BE2C (cell line): ENCODE measurements at regions not wholly inside any gene's neighbourhood (a gene's known extent, or its start where the extent isn't known, plus 50 kb on each side); places are given as distances from the start of the nearest gene placed in this dataset.
"Not testable (repeated sequence)": the region's sequence is repeated elsewhere in the genome, so short reads cannot be mapped to it uniquely, and the experiment has no call there.

ENCODE experiments used
- DNase-seq: peaks from one replicate; pipeline ENCODE4 v3.0.0-alpha.2; 2020
- H3K27me3 ChIP-seq: fragments of 250-450 bp; sonication (Bioruptor Pico); 2 replicates; pipeline ENCODE4 v1.5.1; 2020; ENCODE audit warnings: mild to moderate bottlenecking
- H3K36me3 ChIP-seq: fragments of 250-450 bp; sonication (Bioruptor Pico); 2 replicates; pipeline ENCODE4 v1.5.1; 2020; ENCODE audit warnings: mild to moderate bottlenecking
- H3K4me1 ChIP-seq: fragments of 250-450 bp; sonication (Bioruptor Pico); 2 replicates; pipeline ENCODE4 v1.5.1; 2020
- H3K4me3 ChIP-seq: 2 replicates; pipeline ENCODE4 v1.5.1; 2011; ENCODE audit warnings: low read depth, low read length
- H3K9me3 ChIP-seq: fragments of 250-450 bp; sonication (Bioruptor Pico); 2 replicates; pipeline ENCODE4 v1.5.1; 2020
- TF ChIP-seq, protein P1 (sequence below): IDR thresholded peaks from 2 replicates; pipeline ENCODE4 v1.5.1; 2012; ENCODE audit warnings: mild to moderate bottlenecking, low read depth, low read length

DNA sequence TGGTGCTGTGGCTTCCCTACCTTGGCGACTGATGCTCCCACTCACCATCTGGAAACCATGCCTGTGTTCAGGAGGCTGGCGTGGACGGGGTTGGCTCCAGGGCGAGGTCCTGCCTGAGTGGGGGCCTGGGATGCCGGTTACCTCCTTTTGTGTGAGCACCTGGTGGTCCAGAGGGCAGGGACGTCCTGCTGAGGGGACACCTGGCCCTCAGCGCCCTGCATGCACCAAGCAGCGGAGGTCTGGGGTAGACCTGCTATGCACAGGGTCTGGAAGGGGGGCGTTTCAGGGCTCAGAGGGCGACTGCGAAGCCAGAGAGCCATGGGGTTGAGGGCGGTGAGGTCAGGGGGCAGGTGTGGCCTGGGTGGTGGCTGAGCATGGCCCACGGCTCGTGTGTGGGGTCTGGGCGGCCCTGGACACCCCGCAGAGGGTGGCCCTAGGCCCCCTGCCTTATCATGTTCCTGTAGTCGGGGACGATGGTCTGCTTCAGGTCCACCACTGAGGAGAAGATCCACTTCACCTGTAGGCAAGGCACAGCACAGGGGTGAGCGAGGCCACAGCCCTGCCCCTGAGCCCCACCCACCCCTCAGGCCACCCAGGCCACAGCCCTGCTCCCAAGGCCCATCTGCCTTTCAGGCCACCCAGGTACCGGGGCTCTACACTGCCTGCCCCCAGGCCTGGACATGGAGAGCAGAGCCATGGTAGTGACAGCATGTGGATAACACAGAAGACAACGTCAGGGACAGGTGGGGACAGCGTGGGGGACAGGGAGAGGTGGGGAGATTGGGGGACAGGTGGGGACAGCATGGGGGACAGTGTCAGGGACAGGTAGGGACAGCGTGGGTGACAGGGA lies 95.3 kb downstream of the TMEM121 start:
- not testable (repeated sequence) for H3K4me3 ChIP-seq, H3K4me1 ChIP-seq, H3K27me3 ChIP-seq, H3K36me3 ChIP-seq, DNase-seq, H3K9me3 ChIP-seq

DNA sequence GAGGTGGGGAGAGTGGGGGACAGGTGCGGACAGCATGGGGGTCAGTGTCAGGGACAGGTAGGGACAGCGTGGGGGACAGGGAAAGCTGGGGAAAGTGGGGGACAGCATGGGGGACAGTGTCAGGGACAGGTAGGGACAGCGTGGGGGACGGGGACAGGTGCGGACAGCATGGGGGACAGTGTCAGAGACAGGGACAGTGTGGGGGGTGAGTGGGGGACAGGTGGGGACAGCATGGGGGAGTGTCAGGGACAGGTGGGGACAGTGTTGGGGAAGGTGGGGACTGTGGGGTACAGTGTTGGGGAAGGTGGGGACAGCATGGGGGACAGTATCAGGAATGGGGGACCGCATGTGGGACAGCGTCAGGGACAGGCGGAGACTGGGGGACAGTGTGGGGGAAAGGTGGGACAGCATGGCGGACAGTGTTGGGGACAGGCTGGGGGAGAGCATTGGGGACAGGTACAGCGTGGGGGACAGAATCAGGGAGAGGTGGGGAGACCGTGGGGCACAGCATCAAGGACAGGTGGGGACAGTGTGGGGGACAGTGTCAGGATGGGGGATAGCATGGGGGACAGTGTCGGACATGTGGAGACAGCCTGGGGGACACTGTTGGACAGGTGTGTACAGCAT lies 96.1 kb downstream of the TMEM121 start:
- Histone ChIP-seq H3K4me1 (no peaks in the 10 kb centered on the region), H3K4me3 (no peak overlapping the region), H3K27me3 (peaks cover 4% of the 10 kb centered on the region; the same call in 1 of the 2 replicates), H3K36me3 (no peaks in the 10 kb centered on the region), H3K9me3 (no peaks in the 10 kb centered on the region; the same call in 1 of the 2 replicates)
- DNase-seq, result no peak
- TF ChIP-seq, protein P1, sequence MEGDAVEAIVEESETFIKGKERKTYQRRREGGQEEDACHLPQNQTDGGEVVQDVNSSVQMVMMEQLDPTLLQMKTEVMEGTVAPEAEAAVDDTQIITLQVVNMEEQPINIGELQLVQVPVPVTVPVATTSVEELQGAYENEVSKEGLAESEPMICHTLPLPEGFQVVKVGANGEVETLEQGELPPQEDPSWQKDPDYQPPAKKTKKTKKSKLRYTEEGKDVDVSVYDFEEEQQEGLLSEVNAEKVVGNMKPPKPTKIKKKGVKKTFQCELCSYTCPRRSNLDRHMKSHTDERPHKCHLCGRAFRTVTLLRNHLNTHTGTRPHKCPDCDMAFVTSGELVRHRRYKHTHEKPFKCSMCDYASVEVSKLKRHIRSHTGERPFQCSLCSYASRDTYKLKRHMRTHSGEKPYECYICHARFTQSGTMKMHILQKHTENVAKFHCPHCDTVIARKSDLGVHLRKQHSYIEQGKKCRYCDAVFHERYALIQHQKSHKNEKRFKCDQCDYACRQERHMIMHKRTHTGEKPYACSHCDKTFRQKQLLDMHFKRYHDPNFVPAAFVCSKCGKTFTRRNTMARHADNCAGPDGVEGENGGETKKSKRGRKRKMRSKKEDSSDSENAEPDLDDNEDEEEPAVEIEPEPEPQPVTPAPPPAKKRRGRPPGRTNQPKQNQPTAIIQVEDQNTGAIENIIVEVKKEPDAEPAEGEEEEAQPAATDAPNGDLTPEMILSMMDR, result no peak

DNA sequence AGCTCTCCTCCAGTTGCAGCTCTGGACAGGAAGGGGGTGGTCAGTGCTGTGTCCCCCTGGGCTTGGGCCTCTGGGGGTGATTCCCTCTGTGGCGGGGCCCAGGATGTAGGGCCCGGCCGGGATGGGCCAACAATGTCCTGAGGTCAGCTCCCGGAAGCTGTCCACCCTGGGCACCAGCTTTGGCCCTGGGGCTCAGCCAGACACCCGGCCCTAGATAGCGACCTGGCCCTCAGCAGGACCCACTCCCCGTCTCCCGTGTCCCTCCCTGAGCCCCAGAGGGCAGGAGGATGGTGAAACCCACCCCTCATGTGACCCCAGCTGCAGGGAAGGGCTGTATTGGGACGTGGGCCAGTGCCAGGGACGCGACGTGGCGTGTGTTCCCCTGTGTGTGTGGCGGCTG lies 96.8 kb downstream of the TMEM121 start:
- H3K36me3 ChIP-seq, DNase-seq, H3K27me3 ChIP-seq, H3K4me3 ChIP-seq, H3K9me3 ChIP-seq, H3K4me1 ChIP-seq: not testable (repeated sequence)

DNA sequence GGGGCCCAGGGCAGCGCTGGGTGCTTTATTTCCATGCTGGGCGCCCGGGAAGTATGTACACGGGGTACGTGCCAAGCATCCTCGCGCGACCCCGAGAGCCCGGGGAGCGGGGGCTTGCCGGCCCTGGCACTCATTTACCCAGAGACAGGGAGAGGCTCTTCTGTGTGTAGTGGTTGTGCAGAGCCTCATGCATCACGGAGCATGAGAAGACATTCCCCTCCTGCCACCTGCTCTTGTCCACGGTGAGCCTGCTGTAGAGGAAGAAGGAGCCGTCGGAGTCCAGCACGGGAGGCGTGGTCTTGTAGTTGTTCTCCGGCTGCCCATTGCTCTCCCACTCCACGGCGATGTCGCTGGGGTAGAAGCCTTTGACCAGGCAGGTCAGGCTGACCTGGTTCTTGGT lies 98.0 kb downstream of the TMEM121 start:
- H3K4me1 ChIP-seq, H3K36me3 ChIP-seq, H3K4me3 ChIP-seq, H3K27me3 ChIP-seq, H3K9me3 ChIP-seq, DNase-seq: not testable (repeated sequence)

DNA sequence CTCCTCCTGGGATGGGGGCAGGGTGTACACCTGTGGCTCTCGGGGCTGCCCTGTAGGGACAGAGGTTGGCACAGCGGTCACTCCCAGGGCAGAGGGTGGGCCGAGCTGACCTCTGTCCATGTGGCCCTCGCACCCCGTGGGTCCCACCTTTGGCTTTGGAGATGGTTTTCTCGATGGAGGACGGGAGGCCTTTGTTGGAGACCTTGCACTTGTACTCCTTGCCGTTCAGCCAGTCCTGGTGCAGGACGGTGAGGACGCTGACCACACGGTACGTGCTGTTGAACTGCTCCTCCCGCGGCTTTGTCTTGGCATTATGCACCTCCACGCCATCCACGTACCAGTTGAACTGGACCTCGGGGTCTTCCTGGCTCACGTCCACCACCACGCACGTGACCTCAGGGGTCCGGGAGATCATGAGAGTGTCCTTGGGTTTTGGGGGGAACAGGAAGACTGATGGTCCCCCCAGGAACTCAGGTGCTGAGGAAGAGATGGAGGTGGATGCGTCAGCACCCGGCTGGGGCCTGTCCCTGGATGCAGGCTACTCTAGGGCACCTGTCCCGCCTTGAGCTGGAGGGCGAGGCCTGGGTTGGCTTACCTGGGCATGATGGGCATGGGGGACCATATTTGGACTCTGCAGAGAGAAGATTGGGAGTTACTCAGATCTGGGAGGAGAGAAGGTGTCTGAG lies 98.5 kb downstream of the TMEM121 start:
- H3K4me1 ChIP-seq, H3K36me3 ChIP-seq, H3K4me3 ChIP-seq, H3K9me3 ChIP-seq, DNase-seq, H3K27me3 ChIP-seq: not testable (repeated sequence)

DNA sequence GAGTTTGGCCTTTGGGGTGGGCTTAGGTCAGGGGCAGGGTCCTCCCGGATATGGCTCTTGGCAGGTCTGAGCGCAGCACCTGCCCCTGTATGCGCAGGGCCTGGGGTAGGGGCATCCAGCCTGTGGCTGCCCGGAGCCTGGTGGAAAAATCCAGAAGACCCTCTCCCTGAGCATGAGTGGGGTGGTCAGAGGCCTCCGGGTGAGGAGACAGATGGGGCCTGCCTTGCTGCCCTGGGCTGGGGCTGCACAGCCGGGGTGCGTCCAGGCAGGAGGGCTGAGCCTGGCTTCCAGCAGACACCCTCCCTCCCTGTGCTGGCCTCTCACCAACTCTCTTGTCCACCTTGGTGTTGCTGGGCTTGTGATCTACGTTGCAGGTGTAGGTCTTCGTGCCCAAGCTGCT lies 99.1 kb downstream of the TMEM121 start:
- H3K4me1 ChIP-seq, H3K4me3 ChIP-seq, H3K36me3 ChIP-seq, H3K27me3 ChIP-seq, DNase-seq, H3K9me3 ChIP-seq: not testable (repeated sequence)

DNA sequence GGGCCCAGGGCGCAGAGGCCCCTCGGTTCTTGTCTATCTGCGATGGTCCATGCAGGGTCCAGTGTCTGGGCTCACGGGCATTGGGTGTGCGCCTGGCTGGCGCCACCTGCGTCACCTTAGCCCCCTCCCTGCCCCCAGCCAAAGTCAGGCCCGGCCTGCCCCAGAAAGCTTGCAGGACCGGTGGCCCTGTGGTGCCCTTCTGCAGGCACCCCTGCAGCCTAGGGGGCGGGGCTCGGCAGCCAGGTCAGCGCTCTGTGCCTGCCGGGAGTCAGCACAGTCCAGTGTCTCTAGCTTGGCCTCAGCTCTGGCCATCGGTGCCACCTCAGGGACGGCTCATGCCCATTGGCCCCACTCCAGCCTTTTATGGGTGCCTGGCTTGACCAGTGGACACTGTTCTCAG lies 99.7 kb downstream of the TMEM121 start:
- not testable (repeated sequence) for H3K9me3 ChIP-seq, H3K27me3 ChIP-seq, DNase-seq, H3K36me3 ChIP-seq, H3K4me3 ChIP-seq, H3K4me1 ChIP-seq

DNA sequence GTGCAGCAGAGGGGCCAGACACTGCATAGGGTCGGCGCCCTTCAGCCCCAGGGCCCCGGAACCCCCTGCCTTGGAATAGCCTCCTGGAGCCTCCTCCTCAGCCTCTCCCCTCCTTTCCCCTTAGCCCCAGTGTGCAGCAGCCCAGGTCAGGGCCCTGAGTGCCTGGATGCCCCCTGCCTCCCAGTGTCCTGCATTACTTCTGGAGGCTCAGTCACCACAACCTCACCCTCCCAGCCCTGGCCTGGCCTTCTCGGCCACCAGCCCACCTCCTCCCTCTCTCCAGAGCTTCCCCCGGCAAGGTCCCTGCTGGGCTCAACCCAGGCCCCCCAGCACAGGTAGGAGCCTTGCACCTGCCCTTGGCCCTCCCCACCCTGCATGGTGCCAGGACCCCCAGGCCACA lies 100.3 kb downstream of the TMEM121 start:
- not testable (repeated sequence) for H3K36me3 ChIP-seq, H3K9me3 ChIP-seq, DNase-seq, H3K4me1 ChIP-seq, H3K4me3 ChIP-seq, H3K27me3 ChIP-seq

DNA sequence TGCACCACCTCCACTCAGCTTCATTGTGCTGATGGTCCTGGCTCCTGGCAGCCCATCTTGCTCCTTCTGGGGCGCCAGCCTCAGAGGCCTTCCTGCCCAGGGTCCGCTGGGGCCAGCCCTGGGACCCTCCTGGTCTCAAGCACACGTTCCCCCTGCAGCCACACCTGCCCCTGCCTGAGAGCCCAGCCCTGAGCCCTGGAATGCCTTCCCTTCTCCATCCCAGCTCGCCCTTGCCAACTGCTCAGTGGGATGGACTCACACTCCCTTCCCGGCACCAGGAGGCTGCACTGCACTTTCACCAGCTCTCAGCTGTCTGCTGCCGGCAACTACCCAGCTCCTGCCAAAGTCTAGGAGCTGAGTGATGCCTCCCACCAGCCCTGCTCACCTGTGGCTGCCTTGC lies 100.9 kb downstream of the TMEM121 start:
- not testable (repeated sequence) for DNase-seq, H3K27me3 ChIP-seq, H3K4me3 ChIP-seq, H3K36me3 ChIP-seq, H3K4me1 ChIP-seq, H3K9me3 ChIP-seq

DNA sequence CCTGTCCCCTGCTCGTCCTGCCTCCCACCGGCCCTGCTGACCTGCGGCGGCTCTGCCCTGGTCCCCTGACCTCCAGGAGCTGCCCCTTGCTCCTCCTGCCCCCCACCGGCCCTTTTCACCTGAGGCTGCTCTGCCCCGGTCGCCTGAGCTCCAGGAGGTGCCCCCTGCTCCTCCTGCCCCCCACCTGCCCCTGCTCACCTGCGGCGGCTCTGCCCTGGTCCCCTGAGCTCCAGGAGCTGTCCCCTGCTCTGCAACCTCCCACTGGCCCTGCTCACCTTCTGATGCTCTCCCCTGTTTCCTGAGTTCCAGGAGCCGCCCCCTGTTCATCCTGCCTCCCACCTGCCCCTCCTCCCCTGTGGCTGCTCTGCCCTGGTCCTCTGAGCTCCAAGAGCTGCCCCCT lies 101.3 kb downstream of the TMEM121 start:
- no peak for DNase-seq
- H3K36me3 ChIP-seq, result no peaks in the 10 kb centered on the region
- H3K27me3 ChIP-seq, result 0 out of 2 replicates have a peak, but pooled peaks cover 2% of the 10 kb centered on the region
- H3K4me3 ChIP-seq, result no peak overlapping the region
- no peaks in the 10 kb centered on the region for H3K4me1 ChIP-seq
- H3K9me3 ChIP-seq, result peaks cover 6% of the 10 kb centered on the region; the same call in 1 of the 2 replicates
- TF ChIP-seq, protein P1, result no peak

DNA sequence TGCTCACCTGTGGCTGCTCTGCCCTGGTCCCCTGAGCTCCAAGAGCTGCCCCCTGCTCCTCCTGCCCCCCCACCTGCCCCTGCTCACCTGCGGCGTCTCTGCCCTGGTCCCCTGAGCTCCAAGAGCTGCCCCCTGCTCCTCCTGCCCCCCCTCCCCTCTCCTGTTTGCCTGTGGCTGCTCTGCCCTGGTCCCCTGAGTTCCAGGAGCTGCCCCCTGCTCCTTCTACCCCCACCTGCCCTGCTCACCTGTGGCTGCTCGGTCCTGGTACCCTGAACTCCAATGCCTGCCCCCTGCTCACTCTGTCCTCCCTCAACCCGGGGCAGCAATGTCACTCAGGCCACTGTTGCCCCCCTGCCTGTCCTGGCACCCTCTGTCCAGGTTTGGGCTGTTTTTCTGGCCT lies 101.7 kb downstream of the TMEM121 start:
- not testable (repeated sequence) for H3K27me3 ChIP-seq, H3K9me3 ChIP-seq, DNase-seq, H3K4me3 ChIP-seq, H3K4me1 ChIP-seq, H3K36me3 ChIP-seq

DNA sequence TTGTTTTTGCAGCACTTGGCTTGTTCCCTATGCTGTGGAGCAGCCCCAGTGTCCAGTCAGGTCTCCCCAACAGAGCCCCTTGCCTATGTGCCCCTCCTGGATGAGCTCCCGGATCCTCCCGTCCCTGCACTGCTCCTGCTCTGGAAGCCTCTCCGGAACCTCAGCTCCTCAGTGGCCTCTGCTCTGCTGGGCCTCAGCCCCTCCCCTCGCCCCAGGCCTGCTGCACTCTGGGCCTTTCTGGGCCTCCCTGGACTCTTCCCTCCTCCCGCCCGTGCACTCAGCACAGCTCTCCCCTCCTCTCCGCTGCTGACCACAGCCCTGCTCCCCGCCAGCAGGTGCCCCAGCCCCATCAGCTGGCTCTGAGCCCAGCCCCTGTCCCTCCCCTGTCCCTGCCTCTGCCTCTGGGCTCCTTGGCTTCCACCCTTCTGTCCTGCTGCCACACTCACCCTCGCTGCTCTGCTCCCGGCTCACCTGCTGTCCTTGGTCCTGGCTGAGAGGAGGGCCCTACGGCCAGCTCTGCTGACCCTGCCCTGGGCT lies 102.2 kb downstream of the TMEM121 start:
- H3K27me3 ChIP-seq, DNase-seq, H3K4me3 ChIP-seq, H3K36me3 ChIP-seq, H3K9me3 ChIP-seq, H3K4me1 ChIP-seq: not testable (repeated sequence)

DNA sequence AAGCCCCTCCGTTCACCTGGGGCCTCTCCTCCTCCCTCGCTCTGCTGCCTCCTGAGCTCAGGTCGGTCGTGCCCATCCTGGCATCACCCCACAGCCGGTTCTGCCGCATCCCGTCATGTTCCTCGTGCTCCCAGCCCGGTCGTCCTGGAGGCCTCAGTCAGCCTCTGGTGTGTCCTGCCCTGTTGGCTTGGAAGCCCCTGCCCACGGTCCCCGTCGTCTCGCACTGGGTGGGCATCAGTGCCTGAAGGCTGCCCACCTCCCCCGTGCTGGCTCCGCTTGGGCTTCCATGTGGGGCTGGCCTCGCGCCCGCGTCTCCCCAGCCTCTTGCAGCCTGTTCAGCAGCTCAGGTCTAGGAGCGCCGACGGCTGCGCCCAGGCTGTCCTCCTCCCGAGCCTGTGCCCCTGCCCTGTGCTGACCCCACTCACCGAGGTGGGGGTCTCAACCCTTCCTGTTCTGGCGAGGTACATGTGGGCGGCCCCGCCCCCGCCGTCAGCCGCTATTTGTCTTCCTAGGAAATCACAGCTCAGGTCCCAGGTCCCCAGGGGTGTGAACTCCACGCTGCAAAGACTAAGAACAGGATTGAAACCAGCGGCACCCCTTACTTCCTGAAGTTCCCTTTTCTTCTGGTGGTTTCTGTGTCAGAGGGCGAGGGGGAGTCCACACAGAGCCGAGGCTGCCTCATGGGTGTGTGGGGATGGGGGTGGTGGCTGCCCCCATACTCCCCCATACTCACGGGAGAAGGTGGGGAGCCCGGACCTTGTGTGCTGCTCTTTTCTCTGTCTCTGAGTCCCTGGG lies 102.9 kb downstream of the TMEM121 start:
- not testable (repeated sequence) for H3K9me3 ChIP-seq, H3K4me3 ChIP-seq, H3K27me3 ChIP-seq, DNase-seq, H3K4me1 ChIP-seq, H3K36me3 ChIP-seq
